Astrocyte of the cerebellum (primary cell): ENCODE measurements at regions not wholly inside any gene's neighbourhood (a gene's known extent, or its start where the extent isn't known, plus 50 kb on each side); places are given as distances from the start of the nearest gene placed in this dataset.

ENCODE experiments used
- DNase-seq: peaks from one replicate; pipeline ENCODE4 v3.0.0-alpha.2; 2011; ENCODE audit warnings: low read depth
- H3K4me3 ChIP-seq: 2 replicates; pipeline ENCODE4 v1.5.1; 2011; ENCODE audit warnings: mild to moderate bottlenecking, low read depth, low read length, moderate library complexity
- CTCF ChIP-seq: IDR thresholded peaks from 2 replicates; pipeline ENCODE4 v1.5.1; 2012; ENCODE audit warnings: low read length, low read depth, moderate library complexity, mild to moderate bottlenecking; ENCODE audit errors: missing control alignments
- in situ Hi-C: cut with HindIII; loops from 2 replicates; pipeline ENCODE4 v1.10.0; 2017; ENCODE audit warnings: low sequenced_read_pairs

- in situ Hi-C loops: no loop called here
- no peak for TF ChIP-seq CTCF
- H3K4me3 ChIP-seq: no peak overlapping the region
- no peak for DNase-seq
These were observed 223.7 kb downstream of the PDCD6IP start for GRCh38 chr3:34022147-34022546.

DNA sequence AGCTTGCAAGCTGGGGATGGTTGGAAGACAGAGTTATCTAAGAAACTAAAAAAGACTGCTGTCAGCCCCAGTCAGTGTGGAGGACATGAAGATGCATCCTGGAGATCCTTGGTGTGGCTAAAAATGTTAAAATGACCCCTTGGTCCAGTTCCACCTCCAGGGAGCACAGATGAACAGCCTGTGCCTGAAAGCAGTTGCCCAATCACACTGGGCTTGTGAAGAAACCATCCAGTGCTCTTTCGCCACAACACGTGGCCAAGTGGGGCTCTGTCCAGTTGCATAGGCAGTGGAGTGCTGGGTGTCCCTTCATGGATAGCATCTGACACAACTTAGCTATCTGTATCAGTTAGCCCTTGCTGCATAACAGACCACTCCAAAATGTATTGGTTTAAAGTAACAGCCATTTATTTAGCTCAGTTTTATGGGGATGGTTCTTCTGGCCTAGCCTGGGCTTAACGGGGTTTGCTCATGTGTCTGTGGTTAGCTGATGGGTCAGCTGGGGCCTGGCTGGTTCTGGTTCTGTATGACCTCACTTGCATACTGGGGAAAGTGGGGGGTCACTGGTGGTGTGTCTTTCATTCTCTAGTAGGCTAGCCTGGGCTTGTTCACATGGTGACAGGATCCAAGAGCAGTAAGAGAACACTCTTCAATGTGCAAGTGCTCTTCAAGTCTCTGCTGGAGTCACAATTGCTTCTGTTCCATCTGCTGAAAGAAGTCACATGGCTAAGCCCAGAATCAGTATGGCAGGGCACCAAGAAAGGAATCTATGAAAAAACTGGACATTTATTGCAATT lies 226.2 kb downstream of the PDCD6IP start:
- in situ Hi-C loops: no loop called here
- DNase-seq: no peak
- H3K4me3 ChIP-seq: no peak overlapping the region
- TF ChIP-seq CTCF: no peak

- in situ Hi-C loops: no loop called here
- no peak overlapping the region for H3K4me3 ChIP-seq
- DNase-seq: no peak
- TF ChIP-seq CTCF: no peak
These were observed 235.4 kb downstream of the PDCD6IP start for GRCh38 chr3:34033839-34034238.

GRCh38 chr3:34034840-34035239 lies 236.4 kb downstream of the PDCD6IP start:
- no peak overlapping the region for H3K4me3 ChIP-seq
- in situ Hi-C loops: no loop called here
- no peak for TF ChIP-seq CTCF
- no peak for DNase-seq

DNA sequence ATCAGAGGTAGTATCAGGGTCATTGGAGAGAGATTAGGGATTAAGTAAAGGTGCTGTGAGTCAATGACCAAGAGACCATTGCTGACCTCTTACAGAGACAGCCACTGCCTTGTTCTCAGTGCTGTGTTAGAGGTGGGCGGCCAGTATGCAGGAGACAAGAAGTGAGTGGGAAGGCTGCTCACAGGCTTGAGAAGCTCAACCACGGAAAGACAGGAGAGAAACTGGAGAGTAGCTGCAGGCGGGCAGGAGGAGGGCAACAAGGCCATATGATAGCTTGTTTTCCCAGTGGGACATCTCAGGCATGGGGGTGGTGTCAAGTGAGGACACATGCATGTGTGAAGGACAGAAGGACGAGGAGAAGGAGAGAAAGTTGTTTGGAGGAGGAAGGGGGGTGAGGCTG lies 237.3 kb downstream of the PDCD6IP start:
- no peak for TF ChIP-seq CTCF
- no peak for DNase-seq
- in situ Hi-C loops: no loop called here
- H3K4me3 ChIP-seq: no peak overlapping the region

- H3K4me3 ChIP-seq: no peak overlapping the region
- no peak for DNase-seq
- in situ Hi-C loops: no loop called here
- TF ChIP-seq CTCF: no peak
These were observed 238.8 kb downstream of the PDCD6IP start for GRCh38 chr3:34037260-34037659.
